A549 (cell line): ENCODE measurements at regions not wholly inside any gene's neighbourhood (a gene's known extent, or its start where the extent isn't known, plus 50 kb on each side); places are given as distances from the start of the nearest gene placed in this dataset.
"Not testable (repeated sequence)": the region's sequence is repeated elsewhere in the genome, so short reads cannot be mapped to it uniquely, and the experiment has no call there.

ENCODE experiments used
- KDM1A ChIP-seq: fragments of 200-600 bp; sonication (generic); IDR thresholded peaks from 2 replicates; pipeline ENCODE4 v1.6.1; 2016; ENCODE audit warnings: low read depth, mild to moderate bottlenecking
- NPAS2 ChIP-seq: fragments of 250-450 bp; sonication (Bioruptor Pico); IDR thresholded peaks from 2 replicates; pipeline ENCODE4 v1.8.0; 2022; ENCODE audit warnings: mild to moderate bottlenecking, moderate library complexity, borderline replicate concordance
- RFX5 ChIP-seq: fragments of 450-650 bp; IDR thresholded peaks from 2 replicates; pipeline ENCODE4 v1.7.1; 2014; ENCODE audit warnings: antibody characterized with exemption, mild to moderate bottlenecking, moderate library complexity
- TF ChIP-seq, protein P1 (sequence below): fragments of 200-600 bp; sonication (generic); IDR thresholded peaks from 2 replicates; pipeline ENCODE4 v1.6.1; 2016; ENCODE audit warnings: antibody characterized with exemption, mild to moderate bottlenecking, moderate library complexity

DNA sequence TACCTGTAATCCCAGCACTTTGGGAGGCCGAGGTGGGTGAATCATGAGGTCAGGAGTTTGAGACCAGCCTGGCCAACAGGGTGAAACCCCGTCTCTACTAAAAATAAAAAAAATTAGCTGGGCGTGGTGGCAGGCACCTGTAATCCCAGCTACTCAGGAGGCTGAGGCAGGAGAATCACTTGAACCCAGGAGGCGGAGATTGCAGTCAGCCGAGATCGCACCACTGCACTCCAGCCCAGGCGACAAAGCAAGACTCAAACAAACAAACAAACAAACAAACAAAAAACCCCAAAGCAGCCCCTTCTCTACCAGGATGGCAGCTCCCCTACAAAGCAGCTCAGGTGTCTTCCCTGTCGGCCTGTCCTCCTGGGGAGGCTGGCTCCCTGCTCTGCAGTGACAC lies 111.3 kb upstream of the ZNF479 start:
- not testable (repeated sequence) for TF ChIP-seq NPAS2 (CRISPR knock-in tag); KDM1A; RFX5
- TF ChIP-seq, protein P1, sequence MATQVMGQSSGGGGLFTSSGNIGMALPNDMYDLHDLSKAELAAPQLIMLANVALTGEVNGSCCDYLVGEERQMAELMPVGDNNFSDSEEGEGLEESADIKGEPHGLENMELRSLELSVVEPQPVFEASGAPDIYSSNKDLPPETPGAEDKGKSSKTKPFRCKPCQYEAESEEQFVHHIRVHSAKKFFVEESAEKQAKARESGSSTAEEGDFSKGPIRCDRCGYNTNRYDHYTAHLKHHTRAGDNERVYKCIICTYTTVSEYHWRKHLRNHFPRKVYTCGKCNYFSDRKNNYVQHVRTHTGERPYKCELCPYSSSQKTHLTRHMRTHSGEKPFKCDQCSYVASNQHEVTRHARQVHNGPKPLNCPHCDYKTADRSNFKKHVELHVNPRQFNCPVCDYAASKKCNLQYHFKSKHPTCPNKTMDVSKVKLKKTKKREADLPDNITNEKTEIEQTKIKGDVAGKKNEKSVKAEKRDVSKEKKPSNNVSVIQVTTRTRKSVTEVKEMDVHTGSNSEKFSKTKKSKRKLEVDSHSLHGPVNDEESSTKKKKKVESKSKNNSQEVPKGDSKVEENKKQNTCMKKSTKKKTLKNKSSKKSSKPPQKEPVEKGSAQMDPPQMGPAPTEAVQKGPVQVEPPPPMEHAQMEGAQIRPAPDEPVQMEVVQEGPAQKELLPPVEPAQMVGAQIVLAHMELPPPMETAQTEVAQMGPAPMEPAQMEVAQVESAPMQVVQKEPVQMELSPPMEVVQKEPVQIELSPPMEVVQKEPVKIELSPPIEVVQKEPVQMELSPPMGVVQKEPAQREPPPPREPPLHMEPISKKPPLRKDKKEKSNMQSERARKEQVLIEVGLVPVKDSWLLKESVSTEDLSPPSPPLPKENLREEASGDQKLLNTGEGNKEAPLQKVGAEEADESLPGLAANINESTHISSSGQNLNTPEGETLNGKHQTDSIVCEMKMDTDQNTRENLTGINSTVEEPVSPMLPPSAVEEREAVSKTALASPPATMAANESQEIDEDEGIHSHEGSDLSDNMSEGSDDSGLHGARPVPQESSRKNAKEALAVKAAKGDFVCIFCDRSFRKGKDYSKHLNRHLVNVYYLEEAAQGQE: not testable (repeated sequence)
